GM12864 (cell line): ENCODE measurements at regions not wholly inside any gene's neighbourhood (a gene's known extent, or its start where the extent isn't known, plus 50 kb on each side); places are given as distances from the start of the nearest gene placed in this dataset.

Experiments
- DNase-seq: peaks from one replicate; pipeline ENCODE4 v3.0.0-alpha.2; 2011; ENCODE audit warnings: low read depth
- H3K4me3 ChIP-seq: 2 replicates; pipeline ENCODE4 v1.5.1; 2011; ENCODE audit warnings: mild to moderate bottlenecking, low read depth, low read length, control low read depth
- TF ChIP-seq, protein P1 (sequence below): IDR thresholded peaks from 2 replicates; pipeline ENCODE4 v1.5.1; 2011; ENCODE audit warnings: low read depth, mild to moderate bottlenecking, moderate library complexity, low read length, control low read depth, inconsistent platforms; ENCODE audit errors: missing control alignments

DNA sequence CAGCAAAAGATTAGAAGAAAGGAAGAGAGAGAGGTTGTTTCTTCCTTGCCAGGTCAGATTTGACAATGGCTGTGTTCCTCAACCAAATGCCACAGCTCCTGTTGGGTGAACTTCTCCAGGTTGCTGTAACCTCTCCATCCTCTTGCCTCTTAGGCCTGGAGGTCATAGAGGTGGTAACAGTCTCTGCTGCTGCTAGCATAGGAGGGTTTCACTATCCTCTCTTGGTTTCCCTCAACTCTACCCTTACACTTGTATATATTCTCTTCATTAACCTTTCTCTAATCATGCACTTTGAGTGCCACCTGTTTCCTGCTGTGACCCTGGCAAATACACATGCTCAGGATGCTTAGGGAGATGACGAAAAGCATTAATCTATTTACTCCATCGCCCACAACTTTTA lies 67.7 kb upstream of the HIF1A start:
- no peak overlapping the region for H3K4me3 ChIP-seq
- TF ChIP-seq, protein P1, sequence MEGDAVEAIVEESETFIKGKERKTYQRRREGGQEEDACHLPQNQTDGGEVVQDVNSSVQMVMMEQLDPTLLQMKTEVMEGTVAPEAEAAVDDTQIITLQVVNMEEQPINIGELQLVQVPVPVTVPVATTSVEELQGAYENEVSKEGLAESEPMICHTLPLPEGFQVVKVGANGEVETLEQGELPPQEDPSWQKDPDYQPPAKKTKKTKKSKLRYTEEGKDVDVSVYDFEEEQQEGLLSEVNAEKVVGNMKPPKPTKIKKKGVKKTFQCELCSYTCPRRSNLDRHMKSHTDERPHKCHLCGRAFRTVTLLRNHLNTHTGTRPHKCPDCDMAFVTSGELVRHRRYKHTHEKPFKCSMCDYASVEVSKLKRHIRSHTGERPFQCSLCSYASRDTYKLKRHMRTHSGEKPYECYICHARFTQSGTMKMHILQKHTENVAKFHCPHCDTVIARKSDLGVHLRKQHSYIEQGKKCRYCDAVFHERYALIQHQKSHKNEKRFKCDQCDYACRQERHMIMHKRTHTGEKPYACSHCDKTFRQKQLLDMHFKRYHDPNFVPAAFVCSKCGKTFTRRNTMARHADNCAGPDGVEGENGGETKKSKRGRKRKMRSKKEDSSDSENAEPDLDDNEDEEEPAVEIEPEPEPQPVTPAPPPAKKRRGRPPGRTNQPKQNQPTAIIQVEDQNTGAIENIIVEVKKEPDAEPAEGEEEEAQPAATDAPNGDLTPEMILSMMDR, result no peak
- no peak for DNase-seq

DNA sequence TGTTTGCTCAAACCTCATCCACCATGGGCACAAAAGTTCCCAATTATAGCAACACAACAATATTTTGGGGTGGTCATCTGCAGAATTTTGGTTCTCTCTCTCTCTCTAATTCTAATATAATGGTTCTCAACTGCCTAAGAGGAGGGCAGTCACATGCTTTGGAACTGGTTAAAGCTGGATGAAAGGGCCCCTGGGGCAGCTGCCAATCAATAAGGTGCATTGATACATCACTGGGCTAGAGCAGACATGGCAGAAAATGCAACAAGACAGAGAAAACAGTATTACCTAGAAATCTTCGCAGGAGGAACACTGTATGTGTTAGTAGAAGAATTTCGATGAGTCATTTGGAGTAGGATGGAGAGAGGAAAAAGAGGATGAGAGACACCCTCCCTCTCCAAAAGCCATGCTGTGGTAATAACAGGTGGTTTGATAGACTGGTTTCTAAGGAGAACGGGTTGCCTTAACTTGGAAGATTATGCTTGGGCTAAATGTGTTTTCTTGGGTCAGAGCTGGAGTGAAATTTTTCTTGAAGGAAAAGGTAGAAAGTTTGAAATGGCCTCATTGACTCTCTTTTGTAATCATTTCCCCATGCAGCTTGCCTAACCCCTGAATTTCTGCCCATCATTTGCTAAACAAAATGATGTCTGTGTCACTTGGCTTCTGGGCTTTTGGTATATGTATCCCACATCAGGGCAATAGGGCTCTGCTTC lies 67.1 kb upstream of the HIF1A start:
- TF ChIP-seq, protein P1, result no peak
- no peak for DNase-seq

DNA sequence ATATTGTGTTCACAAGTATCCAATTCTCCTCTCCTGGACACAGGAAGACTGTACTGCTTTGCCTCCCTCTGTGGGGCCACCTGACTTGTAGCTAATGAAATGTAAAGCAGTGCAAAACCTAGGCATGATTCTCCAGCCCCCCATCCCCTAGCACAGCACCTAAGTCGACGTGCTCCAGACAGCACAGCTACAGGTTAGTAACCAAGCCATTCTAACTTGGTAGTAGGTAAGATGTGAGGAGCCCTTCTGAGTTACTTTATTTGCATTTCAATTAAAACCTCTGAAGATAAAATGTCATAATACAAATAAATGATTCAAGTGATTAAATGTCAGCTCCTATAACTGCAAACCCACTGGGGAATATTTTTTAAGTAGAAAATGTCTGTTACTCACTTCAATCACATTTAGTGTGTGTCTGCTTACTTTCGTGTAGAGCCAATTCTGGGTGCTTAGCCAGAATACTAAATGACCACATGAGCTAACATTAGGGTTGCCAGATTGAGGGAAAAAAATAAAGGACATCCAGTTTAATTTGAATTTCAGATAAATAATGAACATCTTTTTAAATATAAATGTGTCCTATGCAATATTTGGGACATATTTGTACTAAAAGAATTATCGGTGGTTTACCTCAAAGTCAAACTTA lies 64.8 kb upstream of the HIF1A start:
- no peak overlapping the region for H3K4me3 ChIP-seq
- TF ChIP-seq, protein P1, result no peak
- DNase-seq, result no peak

More for the DNA sequence above, 67.1 kb upstream of the HIF1A start:
- H3K4me3 ChIP-seq, result no peak overlapping the region

DNA sequence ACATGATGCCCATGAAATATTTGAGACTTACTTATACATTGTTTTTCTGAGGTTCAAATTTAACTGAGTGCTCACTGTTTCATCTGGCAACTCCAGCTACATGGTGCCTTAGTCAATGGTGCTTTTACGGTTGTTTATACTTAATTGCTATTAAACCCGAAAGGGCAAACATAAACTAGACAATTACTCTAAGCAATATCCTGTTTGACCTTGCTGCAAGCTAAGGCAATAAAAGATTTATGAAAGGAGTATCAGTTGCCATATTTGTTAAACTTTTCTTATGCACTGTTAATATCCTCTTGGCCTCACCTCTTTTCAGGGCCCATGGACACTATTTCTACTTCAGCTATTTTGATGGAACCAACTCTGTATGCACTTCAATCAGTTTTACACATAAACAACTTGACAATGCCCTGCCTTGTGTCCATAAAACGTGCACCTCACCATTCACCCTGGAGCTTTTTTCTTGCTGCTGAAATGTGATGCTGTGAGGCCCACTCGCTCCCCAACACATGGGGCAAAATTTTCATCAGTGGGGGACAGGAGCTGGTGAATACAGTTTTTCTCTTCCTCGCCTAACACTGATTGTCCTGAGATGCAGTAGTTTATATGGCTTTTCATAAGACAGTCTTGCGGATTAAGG lies 64.1 kb upstream of the HIF1A start:
- DNase-seq, result no peak
- TF ChIP-seq, protein P1, result no peak
- H3K4me3 ChIP-seq, result no peak overlapping the region

DNA sequence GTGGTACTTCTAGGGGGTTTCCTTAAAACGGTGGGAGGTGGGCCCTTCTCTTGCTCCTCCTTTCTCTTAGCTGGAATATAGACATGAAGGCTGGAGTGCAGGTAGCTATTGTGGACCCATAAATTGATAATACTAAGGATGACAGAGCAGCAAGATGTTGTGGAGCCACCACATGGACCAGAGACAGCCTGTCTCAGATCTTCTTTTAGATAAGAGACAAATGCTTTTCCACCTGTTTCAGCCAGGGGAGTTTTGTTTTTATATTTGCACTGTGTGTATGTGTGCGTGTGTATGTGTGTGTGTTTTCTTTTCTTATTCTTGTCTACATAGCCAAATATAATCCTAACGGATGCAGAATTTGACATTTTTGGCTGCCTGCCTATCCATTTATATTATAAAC lies 62.9 kb upstream of the HIF1A start:
- TF ChIP-seq, protein P1, result no peak
- H3K4me3 ChIP-seq, result no peak overlapping the region
- DNase-seq, result no peak

DNA sequence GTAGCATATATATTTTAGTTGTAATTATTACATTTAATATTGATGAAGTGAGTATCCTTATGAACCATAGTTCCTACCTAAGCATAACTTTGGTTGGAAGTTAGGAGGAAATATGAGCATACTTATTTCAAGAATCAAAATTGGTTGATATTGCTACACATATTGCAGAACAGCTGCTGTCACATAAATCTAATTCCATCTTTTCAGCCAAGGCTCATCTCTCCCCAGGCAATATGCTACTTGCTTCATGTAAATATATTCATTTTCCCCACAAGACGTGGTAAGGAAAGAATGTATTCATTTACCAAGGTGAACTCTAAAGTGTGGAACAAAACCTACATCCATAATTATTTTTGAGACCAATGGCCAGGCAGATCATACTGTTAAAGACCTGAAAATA lies 62.5 kb upstream of the HIF1A start:
- no peak for DNase-seq
- H3K4me3 ChIP-seq, result no peak overlapping the region
- TF ChIP-seq, protein P1, result no peak
